NCI-H1105 treated with DMSO at 0.1 percent for 48 hours (cell line): ENCODE measurements at regions not wholly inside any gene's neighbourhood (a gene's known extent, or its start where the extent isn't known, plus 50 kb on each side); places are given as distances from the start of the nearest gene placed in this dataset.
"Not testable (repeated sequence)": the region's sequence is repeated elsewhere in the genome, so short reads cannot be mapped to it uniquely, and the experiment has no call there.

ENCODE experiments used
- DNase-seq: peaks from one replicate; lab custom pipeline; 2025; lab: John Stamatoyannopoulos, UW

DNA sequence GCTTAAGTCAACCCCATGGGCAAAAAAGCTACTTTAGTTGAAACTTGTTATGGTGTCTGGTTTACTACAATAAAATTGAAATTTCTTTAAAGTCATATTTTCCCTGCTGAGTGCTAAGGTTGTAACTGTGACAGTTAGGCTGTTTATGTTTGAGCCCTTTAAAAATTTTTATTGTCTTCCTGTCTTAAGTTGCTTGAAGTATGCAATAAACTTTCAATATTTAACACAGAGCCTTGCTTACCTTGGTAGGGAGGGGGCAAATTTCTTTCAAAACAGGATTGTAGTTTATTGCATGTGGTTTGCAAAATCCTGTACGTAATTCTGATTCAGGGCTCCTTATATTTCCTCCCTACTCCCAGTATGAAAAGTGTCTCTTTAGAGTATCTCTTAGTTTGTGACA, 465.5 kb upstream of the ACTBL2 start:
- DNase-seq, result no peak

DNA sequence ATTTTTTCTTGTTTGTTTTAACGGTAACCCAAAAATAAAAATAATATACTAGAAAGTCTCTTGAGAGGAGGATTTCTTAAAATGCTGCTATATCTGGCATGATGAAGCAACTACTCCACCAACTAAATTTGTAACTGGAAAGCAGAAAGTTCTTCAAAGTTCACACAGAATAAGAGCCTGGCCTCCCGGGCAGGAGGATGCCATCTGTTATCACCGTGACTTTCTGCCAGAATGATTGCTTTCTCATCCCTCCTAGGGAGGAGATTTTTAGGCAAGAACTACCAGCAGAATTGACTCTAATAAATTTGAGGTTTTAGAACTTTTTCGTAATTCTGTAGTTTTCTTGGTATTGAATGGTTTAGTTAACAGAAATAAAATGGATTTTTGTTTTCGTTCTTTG, 464.6 kb upstream of the ACTBL2 start:
- DNase-seq, result no peak

DNA sequence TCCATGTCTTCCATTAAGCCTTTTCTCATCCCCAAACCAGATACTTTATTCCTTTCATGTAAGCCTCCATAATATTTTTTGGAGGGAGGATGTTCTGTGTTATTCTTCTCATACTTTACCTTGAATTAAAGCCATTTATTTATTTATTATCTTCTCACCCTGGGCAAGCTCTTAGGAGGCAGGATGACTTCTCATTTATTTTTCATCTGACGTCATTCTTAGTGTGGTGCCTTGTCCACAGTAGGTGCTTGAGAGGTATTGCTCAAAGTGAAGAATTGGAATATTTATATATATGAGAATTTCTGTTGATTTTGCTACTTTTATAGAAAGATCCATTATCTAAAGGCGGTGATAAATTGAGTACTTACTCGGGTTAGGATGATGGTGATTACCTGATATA, 458.3 kb upstream of the ACTBL2 start:
- DNase-seq, result no peak

DNA sequence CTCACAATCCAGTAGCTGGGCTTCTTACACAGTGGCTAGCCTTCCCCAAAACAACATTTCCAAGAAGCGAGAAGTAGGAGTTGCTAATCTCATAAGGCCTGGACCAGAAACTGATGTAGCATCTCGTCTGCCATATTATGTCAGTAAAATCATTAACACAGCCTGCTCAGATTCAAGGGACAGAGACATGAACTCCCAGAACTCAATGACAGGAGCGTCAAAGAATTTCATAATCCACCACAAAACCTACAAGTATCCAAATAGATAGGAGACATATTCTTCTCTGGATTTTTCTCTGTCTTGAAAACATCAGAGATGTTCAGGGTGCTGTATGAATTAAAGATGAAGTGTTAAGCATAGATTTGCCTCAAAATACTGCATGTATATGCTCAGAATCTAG, 457.6 kb upstream of the ACTBL2 start:
- DNase-seq, result no peak

DNA sequence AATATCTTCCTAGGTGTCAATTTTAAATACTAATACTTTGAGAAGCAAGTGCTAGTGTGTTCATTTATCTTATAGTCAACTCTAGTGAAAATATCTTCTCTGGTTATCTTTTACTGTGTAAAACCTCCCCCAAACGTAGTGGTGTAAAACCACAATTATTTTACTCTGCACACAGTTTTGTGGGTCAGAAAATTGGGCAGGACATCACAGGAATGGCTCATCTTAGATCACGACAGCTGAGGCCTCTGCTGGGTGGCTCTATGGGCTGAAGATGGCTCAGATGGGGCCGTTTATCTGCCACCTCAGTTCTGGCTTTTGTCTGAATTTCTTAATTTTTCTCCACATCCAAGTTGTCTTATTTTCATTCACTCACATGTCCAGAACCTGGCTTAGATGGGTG, 457.2 kb upstream of the ACTBL2 start:
- DNase-seq, result no peak

DNA sequence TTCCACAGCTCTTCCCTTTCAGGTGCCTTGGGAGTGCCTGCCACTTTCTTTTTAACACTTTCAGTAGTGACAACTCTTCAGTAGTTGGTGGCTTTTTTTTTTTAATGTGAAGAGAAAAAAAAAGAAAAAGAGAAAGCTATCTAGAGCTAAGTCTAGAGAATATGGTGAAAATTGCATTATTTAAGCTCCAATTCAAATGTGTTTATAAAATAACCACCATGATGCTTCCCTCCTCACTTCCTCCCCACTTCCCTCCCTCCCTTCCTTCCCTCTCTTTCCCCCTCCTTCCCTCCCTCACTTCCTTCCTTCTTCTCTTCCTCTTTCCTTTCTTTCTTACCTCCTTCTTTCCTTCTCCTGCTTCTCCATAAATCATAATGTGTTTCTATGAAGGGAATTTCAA, 456.7 kb upstream of the ACTBL2 start:
- no peak for DNase-seq

DNA sequence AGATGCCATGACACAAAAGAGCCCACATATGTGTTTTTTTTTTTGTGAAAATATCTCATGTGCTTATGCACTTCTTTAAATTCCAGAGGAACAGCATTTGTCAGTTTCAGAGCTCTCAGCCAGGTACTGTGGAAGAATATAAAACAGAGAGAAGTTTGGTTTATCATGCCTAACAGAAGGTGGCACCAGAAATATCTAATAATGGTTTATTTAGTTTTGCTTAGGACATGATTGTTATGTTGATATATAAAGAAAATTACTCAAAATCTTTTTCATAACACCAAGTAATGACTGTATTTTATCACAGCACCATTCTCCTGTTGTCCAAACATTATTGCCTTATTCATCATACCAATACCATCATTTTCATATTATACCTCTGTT, 455.6 kb upstream of the ACTBL2 start:
- DNase-seq, result no peak

DNA sequence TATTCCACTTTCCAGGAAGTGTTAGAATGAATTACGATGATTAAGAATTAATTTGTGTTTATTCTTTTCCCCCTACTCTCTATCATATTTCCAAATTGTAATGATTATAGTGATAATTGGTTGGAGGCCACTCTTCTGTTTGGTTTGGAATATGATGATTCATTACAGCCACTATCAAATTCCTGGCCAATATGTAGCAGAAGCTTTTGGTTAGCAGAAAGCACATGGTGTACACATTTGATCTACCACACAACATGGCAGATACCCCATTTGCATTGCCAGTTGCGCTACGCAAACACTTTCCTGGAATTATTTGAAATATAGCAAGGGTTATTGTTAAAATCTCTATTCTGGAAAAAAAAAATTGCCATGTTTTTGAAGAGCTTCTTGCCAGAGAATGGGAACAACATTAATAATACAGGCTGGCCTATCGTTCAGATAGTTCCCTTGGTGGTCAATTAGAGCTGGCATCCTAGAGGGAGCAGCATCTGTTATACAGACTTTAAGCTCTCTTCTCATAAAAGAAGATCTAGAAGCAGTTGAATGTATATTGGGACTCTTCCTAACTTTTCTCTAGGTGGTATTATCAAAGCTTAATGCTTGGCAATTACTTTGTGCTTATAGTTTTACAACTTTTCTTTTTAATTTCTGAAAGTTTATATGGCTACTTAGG, 455.0 kb upstream of the ACTBL2 start:
- DNase-seq, result no peak

DNA sequence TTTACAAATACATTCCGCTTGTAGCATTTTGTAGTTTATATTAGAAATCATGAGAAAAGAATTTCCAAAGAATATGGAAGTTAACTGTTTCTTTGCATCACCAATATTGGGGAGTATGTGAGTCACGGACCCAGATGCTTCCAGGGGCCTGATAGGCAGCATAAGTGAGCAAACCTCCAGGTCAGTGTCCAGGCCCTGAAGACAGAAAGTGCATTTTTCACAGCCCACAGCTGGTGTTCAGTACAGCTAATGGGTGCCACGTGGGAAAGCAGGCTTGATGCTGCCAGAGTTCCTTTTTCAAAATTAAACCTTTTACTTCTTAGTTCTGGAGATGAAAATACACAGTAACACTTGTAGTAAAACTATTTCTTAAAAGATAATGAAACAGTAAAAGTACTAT, 454.4 kb upstream of the ACTBL2 start:
- no peak for DNase-seq

DNA sequence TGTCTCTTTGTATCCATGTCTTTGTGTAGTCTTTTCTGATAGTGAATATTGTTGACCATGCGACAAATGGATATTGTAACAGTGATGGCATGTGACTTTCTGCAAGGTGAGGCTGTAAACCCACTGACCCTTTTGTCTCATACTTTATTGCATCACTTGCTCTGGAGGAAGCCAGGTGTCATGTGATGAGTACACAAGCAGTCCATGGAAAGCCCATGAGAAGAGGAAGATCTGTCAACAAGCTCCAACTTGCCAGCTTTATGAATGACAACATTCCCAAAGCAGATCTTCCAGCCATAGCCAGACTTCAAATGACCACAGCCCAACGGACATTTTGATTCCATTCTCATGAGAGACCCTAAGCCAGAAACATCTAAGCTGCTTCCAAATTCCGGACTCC, 450.1 kb upstream of the ACTBL2 start:
- DNase-seq, result no peak

DNA sequence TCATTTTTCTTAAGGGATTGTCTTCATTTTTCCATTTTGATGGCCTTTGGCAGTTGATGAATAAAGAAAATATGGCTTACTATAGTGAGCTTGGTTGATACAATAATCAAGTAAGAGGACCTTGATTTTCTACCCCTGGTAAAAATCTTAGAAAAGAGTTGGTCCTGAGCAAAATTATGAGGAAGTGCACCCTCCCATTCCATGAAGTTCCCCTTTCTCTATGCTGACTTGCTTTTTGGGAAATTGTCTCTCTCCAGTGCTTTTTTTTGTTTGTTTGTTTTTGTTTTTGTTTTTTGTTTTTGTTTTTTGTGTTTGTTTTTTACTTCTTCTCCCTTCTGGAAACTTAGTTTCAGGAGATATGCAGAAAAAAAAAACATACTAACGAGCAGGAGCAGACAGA, 449.2 kb upstream of the ACTBL2 start:
- DNase-seq, result no peak

DNA sequence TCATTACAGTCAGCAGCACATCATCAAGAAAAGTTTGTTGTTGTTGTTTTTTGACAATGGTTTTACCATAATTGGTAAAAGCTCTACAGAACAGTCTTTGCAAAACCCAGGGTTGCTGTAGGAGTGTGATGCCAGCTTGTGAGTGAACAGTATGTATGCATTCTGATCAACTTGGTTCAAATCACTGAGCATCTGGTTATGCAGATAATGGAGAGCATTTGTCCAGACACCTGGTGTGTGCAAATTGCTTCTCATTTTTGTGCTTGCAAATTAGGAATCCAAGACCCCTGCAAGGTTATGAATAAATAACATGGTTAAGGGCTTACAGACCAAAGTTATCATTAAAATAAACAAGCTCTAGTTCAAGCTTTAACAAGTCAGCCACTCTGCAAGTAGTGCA, 448.7 kb upstream of the ACTBL2 start:
- DNase-seq, result no peak

DNA sequence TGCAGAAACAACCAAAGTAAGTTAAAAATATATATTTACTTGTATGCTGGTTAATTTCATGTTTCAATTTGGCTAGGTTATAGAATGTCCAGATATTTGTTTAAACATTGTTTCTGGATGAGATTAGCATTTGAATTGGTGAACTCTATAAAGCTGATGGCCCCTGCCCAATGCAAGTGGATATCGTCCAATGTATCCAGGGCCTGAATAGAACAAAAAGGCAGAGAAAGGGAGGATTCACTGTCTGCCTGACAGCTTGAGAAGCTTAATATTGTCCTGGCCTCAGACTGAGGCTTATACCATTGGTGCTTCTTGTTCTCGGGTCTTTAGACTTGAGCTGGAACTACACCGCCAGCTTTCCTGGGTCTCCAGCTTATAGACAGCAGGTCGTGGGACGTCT, 446.7 kb upstream of the ACTBL2 start:
- DNase-seq, result no peak

DNA sequence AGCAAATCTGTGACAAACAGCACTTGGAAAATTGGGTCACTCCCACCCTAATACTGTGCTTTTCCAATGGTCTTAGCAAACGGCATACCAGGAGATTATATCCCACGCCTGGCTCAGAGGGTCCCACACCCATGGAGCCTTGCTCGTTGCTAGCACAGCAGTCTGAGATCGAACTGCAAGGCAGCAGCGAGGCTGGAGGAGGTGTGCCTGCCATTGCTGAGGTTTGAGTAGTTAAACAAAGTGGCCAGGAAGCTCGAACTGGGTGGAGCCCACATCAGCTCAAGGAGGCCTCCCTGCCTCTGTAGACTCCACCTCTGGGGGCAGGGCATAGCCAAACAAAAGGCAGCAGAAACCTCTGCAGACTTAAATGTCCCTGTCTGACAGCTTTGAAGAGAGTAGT, 440.5 kb upstream of the ACTBL2 start:
- not testable (repeated sequence) for DNase-seq

DNA sequence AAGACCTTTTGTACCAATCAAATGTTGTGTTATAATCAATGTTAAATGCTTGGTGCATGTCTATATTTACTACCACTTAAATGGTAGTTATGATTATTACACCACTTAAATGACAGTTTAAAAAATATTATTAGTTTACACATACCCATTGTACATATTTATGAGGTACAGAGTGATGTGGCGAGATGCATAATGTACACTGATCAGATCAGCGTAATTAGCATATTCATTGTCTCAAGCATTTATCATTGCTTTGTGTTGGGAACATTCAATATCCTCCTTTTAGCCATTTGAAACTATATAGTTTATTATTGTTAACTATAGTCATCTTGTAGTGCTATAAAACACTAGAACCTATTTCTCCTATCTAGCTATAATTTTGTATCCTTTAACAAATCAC, 434.4 kb upstream of the ACTBL2 start:
- no peak for DNase-seq

DNA sequence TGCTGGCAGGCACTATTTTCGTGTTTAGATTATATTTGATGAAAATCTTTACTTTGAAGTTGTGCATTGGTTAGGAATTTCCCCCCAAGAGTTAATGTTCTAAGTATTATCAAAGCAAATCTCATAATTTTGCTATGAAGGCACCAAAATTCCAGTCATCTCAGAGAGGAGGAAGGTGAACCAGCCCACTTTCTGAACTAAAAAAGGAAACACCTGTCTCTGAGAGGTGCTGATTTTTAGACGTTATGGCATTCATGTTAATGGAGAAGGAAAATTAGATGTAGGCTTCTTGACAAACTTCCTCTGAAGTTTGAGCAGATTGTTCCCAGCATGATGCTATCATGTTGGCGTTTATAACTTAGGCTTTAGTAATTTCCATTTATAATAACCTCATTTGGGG, 432.9 kb upstream of the ACTBL2 start:
- DNase-seq, result no peak

DNA sequence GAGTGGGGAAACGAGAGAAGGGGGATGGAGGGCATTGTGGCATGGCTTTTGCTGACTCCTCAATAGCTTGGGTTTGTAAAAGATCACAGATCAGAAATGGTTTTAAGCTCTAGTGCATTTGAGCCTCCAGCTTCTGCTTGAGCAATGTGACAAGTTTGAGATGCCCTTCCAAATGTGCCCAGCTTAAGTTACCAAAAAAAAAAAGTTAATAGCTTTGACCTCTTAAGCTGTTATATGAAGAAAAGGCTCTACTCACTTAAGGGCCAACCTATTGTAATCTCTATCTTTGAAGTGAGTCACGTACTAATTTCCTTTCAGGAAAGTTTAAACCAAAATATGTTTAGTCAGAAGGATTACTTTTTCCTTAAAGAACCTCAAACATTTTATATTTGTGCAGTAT, 428.8 kb upstream of the ACTBL2 start:
- no peak for DNase-seq

DNA sequence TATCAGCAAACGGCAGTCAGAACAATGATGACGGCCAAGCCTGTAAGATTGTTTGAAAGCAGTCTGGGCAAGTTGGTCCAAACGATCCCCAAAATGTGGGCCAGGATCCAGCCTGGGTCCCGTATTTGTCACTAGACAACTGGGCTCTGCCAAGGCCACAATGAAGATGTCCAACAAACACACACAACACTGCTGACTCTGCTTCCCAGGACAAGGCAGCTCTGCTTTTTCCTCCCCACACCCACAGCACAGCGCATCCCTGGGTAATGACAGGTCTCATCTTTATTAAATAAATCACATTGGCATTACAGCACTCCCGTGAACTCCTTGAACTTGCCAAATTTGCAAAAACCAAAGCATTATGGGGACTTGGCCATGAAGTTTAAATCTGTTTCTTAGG, 424.1 kb upstream of the ACTBL2 start:
- no peak for DNase-seq

DNA sequence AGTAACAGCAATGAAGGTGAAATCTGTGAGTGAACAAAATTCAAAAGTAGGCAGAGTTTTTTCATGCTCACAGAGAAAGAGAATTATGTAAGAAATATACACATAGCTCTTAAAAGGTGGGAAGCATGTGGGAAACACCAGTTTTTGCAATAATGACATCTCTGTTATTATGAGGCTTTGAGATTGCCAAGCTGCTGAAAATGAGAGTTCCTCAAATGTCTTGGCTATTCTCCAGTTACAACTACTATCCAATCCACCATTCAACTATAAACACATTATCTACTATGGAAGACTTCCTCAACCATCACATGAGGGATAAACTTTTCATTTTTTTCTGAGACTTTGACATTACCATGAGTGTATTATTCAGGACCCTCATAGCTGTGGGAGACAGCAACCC, 420.8 kb upstream of the ACTBL2 start:
- DNase-seq, result no peak

DNA sequence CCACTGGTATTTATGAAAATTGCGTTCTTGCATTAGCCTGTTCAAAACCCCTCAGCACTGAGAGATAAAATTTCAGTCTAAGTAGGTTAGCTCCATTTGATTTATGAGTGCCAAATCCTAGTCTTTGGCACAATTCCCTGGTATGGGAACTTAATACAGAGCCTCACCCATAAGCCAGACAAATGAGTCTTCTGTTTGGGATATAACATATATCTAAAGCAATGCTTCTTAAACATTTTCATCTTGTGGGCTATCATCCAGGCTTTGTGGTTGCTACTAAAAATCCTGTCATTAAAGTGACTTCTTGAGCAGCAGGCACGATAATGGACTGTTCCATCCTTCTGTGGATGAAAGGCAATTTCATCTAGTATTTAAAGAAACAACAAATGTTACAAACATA, 419.5 kb upstream of the ACTBL2 start:
- DNase-seq, result no peak

DNA sequence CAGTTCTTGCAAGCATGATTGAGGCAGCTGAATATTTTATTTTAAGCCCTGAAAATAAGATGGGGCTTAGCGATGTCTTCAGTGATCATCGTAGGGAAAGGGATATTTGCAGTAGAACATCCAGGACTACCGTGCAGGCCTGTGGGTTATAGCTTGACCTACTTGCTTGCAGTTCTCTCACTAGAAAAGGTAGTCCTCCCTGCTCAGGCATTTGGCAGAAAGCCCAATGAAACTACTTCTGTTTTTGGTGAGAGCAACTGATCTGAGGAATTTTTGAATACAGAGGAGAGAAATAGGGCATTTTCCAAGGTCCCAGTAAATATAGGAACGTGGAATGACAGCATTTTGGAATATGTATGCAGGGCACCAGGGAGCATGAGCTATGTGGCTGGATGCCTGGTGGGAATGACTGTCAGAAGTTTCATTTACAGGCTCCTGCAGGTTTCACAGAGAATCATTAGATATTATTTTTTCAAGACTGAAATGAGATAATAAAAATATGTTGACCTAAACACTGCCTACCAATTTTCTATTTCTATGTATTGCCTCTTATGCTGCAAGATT, 417.9 kb upstream of the ACTBL2 start:
- no peak for DNase-seq

DNA sequence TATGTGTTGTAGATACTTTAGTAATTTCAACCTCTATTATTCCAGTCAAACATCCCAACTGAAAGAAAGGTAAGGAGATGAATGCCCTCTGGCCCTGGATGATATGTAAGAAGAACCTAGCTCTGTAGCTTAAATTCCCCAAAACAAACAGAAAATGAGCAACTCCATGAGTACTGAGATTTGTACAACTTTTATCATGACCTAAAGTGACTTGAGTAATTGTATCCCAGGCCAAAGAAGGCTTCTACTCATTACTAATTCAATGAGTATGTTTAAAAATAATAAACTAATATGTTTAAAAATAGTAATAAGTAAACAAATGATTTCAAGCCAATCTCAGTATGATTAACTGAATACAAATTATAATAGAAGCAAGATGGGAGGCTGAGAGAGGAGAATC, 414.0 kb upstream of the ACTBL2 start:
- no peak for DNase-seq

DNA sequence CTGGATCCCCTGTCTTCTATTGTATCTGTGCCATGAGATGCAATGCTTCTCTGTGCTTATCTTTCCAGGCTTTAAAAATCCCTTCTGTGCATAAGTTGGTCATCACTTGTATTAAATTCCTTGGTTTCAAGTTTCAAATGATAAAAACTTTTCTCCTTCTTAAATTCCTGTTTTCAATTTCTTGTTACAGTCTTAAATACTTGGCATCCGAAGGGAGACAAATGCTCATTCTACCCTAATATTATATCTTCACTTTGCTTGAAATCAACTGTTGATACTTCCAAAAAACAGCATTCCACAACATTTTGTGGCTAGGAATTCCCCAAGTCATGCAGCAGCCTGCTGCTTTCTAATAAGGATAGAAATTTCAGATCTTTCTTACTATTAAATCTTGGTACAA, 413.2 kb upstream of the ACTBL2 start:
- DNase-seq, result no peak

DNA sequence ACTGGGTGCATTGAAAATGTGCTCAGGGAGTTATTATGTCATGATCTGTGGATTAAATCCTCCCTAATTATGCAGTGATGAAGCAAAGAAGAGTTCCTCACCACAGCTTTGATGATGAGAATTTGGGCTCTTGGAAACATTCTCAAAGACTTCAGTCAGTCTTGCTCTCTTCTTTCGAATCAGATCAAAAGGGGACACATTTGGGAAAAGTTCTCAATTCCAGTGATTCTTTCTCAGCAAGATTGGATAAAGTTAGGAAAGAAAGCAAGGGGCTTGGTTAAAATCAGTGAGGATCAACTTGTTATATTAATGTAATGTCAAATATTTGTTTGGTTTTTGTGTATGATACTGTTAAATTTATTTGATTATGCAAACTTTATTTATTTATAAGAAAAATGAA, 411.3 kb upstream of the ACTBL2 start:
- DNase-seq, result no peak

DNA sequence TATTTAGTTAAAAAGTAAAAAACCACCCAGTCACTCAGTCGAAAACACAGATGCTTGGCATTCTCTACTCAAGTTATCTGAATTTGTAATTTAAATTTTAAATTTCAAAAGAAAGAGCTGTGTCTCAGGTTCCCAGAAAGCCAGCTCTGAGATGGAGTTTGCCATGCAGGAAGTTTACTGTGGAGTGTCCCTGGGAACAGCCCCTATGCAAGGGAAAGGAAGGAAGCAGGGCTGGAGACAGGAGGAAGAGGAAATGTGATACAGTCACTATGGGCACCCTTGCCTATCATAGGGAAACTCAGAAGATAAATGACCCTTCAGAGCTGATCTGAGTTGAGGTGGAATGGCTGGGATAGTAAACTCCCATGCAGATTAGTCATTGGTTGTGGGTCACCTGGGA, 408.8 kb upstream of the ACTBL2 start:
- no peak for DNase-seq
